Gastrocnemius medialis (tissue), 4 donors: ENCODE measurements at regions not wholly inside any gene's neighbourhood (a gene's known extent, or its start where the extent isn't known, plus 50 kb on each side); places are given as distances from the start of the nearest gene placed in this dataset.
"Not testable (repeated sequence)": the region's sequence is repeated elsewhere in the genome, so short reads cannot be mapped to it uniquely, and the experiment has no call there.

Experiments
- POLR2A ChIP-seq, 2 donors: fragments of 450-650 bp; IDR thresholded peaks; one replicate each; pipeline ENCODE4 v1.6.1; 2017; ENCODE audit warnings: antibody characterized with exemption in 2 of 2, mild to moderate bottlenecking in 2 of 2, moderate library complexity in 2 of 2
- TF ChIP-seq, protein P1 (sequence below), 5 experiments: fragments of 450-650 bp in 3 of 5; fragments of 200-600 bp in 2 of 5; sonication (generic) in 2 of 5; IDR thresholded peaks in 4 of 5; conservative IDR thresholded peaks in 1 of 5; 1 replicate in 4 of 5; 2 replicates in 1 of 5; pipeline ENCODE4 v1.5.1; 2016 to 2019; ENCODE audit warnings: antibody characterized with exemption in 5 of 5, mild to moderate bottlenecking in 3 of 5, moderate library complexity in 3 of 5

DNA sequence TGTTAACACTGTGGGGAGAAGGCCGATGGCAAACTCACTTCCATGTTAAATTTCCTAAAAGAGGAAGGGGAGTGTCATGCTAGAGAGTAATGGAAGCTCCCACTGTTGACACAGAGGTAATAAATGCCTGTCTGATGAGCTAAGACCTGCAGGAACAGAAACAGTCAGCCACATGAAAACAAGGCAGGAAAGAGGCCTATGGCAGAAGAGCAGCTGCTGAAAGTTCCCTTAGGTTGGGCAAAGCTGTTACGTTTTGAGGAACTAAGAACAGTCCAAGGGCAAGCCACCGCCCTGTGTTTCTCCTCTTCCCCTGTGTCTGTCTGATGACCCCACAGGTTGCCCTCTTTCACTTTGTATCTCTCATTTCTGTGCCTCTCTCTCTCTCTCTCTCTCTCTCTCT lies 422.6 kb downstream of the TMEM121 start:
- not testable (repeated sequence) for TF ChIP-seq POLR2A (IDR thresholded peaks at IDR 0.05)
- TF ChIP-seq, protein P1, sequence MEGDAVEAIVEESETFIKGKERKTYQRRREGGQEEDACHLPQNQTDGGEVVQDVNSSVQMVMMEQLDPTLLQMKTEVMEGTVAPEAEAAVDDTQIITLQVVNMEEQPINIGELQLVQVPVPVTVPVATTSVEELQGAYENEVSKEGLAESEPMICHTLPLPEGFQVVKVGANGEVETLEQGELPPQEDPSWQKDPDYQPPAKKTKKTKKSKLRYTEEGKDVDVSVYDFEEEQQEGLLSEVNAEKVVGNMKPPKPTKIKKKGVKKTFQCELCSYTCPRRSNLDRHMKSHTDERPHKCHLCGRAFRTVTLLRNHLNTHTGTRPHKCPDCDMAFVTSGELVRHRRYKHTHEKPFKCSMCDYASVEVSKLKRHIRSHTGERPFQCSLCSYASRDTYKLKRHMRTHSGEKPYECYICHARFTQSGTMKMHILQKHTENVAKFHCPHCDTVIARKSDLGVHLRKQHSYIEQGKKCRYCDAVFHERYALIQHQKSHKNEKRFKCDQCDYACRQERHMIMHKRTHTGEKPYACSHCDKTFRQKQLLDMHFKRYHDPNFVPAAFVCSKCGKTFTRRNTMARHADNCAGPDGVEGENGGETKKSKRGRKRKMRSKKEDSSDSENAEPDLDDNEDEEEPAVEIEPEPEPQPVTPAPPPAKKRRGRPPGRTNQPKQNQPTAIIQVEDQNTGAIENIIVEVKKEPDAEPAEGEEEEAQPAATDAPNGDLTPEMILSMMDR (IDR thresholded peaks at IDR 0.05 in 4 of 5, conservative IDR thresholded peaks at IDR 0.05 in 1 of 5) = not testable (repeated sequence)
